GM12878 (cell line): ENCODE measurements at regions not wholly inside any gene's neighbourhood (a gene's known extent, or its start where the extent isn't known, plus 50 kb on each side); places are given as distances from the start of the nearest gene placed in this dataset.

Experiments
- ATAC-seq: fragments of 200-7000 bp; cut with Tn5 transposase; 3 replicates; pipeline ENCODE4 v1.9.1; 2020; ENCODE audit warnings: mild to moderate bottlenecking, moderate library complexity
- BruUV-seq: library from RNA; stranded (reverse); fragments of 400-500 nt; replicated peaks from 2 replicates; lab custom pipeline; 2021; lab: Mats Ljungman, UMichigan
- CTCF ChIA-PET: fragments of 300-600 bp; sonication (Branson Sonifier 250); formaldehyde crosslinking; extraction: SDS; loops from one replicate; lab custom pipeline; 2021; ENCODE audit warnings: inconsistent platforms; lab: Yijun Ruan, JAX
- POLR2A ChIA-PET: fragments of 350-600 bp; formaldehyde crosslinking; extraction: SDS; loops from one replicate; lab custom pipeline; 2021; ENCODE audit warnings: inconsistent platforms; lab: Charles Lee
- RAD21 ChIA-PET: fragments of 300-600 bp; sonication (Branson Sonifier 250); formaldehyde crosslinking; loops from one replicate; lab custom pipeline; 2023; ENCODE audit warnings: antibody characterized with exemption; ENCODE audit not compliant: unreplicated experiment; lab: Charles Lee
- SMC1A ChIA-PET: fragments of 300-600 bp; sonication (Branson Sonifier 250); formaldehyde crosslinking; loops from one replicate; lab custom pipeline; 2023; ENCODE audit not compliant: unreplicated experiment, uncharacterized antibody; lab: Charles Lee
- DNase-seq: peaks from one replicate; pipeline ENCODE4 v3.0.0-alpha.2; 2011; ENCODE audit warnings: low read depth, low spot score
- FAIRE-seq: peaks from 3 replicates; lab custom pipeline; 2011; peaks lifted over from hg19 to GRCh38; lab: Jason Lieb, UNC
- H2AFZ ChIP-seq: 2 replicates; pipeline ENCODE4 v1.6.0; 2011; ENCODE audit warnings: low read depth, low read length, control low read depth; ENCODE audit not compliant: control insufficient read depth
- H3K27ac ChIP-seq: 2 replicates; pipeline ENCODE4 v1.5.1; 2011; ENCODE audit warnings: control low read depth; ENCODE audit not compliant: control insufficient read depth, insufficient read depth
- H3K27me3 ChIP-seq, 2 experiments: replicated peaks in 1 of 2; 2 replicates each; pipeline versions ENCODE4 v1.6.0 to v1.6.1; 2011; ENCODE audit warnings: low read length in 1 of 2; ENCODE audit not compliant: control insufficient read depth in 2 of 2, insufficient read depth in 2 of 2
- H3K36me3 ChIP-seq, 2 experiments: 2 replicates each; pipeline ENCODE4 v1.5.1; 2011; ENCODE audit warnings: low read length in 1 of 2; ENCODE audit not compliant: control insufficient read depth in 2 of 2, insufficient read depth in 2 of 2
- H3K4me1 ChIP-seq: 2 replicates; pipeline ENCODE4 v1.6.1; 2011; ENCODE audit warnings: mild to moderate bottlenecking, low read length, moderate library complexity, mixed read lengths; ENCODE audit not compliant: control insufficient read depth, insufficient read depth
- H3K4me2 ChIP-seq: 2 replicates; pipeline ENCODE4 v1.6.0; 2011; ENCODE audit warnings: control low read depth; ENCODE audit not compliant: control insufficient read depth, insufficient read depth
- H3K4me3 ChIP-seq: fragments of 200-600 bp; sonication (generic); 2 replicates; pipeline ENCODE4 v1.5.1; 2016
- H3K79me2 ChIP-seq: 2 replicates; pipeline ENCODE4 v1.6.0; 2011; ENCODE audit warnings: low read length; ENCODE audit not compliant: control insufficient read depth, insufficient read depth
- H3K9ac ChIP-seq: 2 replicates; pipeline ENCODE4 v1.8.0; 2011; ENCODE audit warnings: low read length, control low read depth, mixed read lengths; ENCODE audit not compliant: control insufficient read depth, insufficient read depth
- H3K9me3 ChIP-seq: replicated peaks from 3 replicates; pipeline ENCODE4 v1.5.1; 2011; ENCODE audit warnings: mild to moderate bottlenecking, low read length; ENCODE audit not compliant: control insufficient read depth, insufficient read depth
- H4K20me1 ChIP-seq: 2 replicates; pipeline ENCODE4 v1.6.0; 2011; ENCODE audit not compliant: control insufficient read depth, insufficient read depth
- ASH2L ChIP-seq: fragments of 300-600, 200-600 bp; sonication (generic); IDR thresholded peaks from 2 replicates; pipeline ENCODE4 v1.6.1; 2017; ENCODE audit warnings: low read depth, mild to moderate bottlenecking, borderline replicate concordance
- BACH1 ChIP-seq: fragments of 450-650 bp; IDR thresholded peaks from 2 replicates; pipeline ENCODE4 v1.6.1; 2017; ENCODE audit warnings: mild to moderate bottlenecking, borderline replicate concordance
- CHD2 ChIP-seq: IDR thresholded peaks from 2 replicates; pipeline ENCODE4 v1.6.1; 2011; ENCODE audit warnings: low read depth, low read length, improper control_type of control experiment, borderline replicate concordance
- E2F8 ChIP-seq: fragments of 450-650 bp; IDR thresholded peaks from 2 replicates; pipeline ENCODE4 v1.6.1; 2018; ENCODE audit warnings: mild to moderate bottlenecking, low read depth, moderate library complexity; ENCODE audit not compliant: partially characterized antibody
- ESRRA ChIP-seq: IDR thresholded peaks from 2 replicates; pipeline ENCODE4 v1.6.1; 2012; ENCODE audit warnings: mild to moderate bottlenecking, low read length, improper control_type of control experiment
- MXI1 ChIP-seq: fragments of 150-350 bp; IDR thresholded peaks from 2 replicates; pipeline ENCODE4 v1.6.1; 2011; ENCODE audit warnings: low read depth, mild to moderate bottlenecking, inconsistent platforms, low read length, improper control_type of control experiment
- POLR2A ChIP-seq: IDR thresholded peaks from 2 replicates; pipeline ENCODE4 v1.6.1; 2011; ENCODE audit warnings: low read depth, mild to moderate bottlenecking, low read length
- POU2F2 ChIP-seq: IDR thresholded peaks from 3 replicates; pipeline ENCODE4 v1.6.1; 2011; ENCODE audit warnings: low read depth, mild to moderate bottlenecking, low read length, borderline replicate concordance
- SMARCA5 ChIP-seq: fragments of 450-650 bp; IDR thresholded peaks from 2 replicates; pipeline ENCODE4 v1.6.1; 2017; ENCODE audit warnings: mild to moderate bottlenecking
- ZNF274 ChIP-seq: IDR thresholded peaks from one replicate; pipeline ENCODE4 v1.8.0; 2011; ENCODE audit not compliant: insufficient read length, insufficient read depth
- WGBS: methylation state at CpG from one replicate; pipeline ENCODE4 v1.1.6; 2016; ENCODE audit warnings: low lambda C conversion rate; ENCODE audit not compliant: insufficient replicate concordance, insufficient coverage; ENCODE audit errors: missing lambda C conversion rate; 5-methylcytosine and 5-hydroxymethylcytosine counted together
- in situ Hi-C: fragments of 300-500 bp; cut with MboI; formaldehyde crosslinking; loops from 9 replicates; pipeline ENCODE4 v1.14.3; 2018; ENCODE audit warnings: mixed read lengths
- intact Hi-C: fragments of 100-400 bp; cut with micrococcal nuclease; formaldehyde crosslinking; loops from one replicate; pipeline ENCODE4 v1.14.2; 2022; ENCODE audit not compliant: unreplicated experiment

GRCh38 chr1:81554534-81554933 is 246.2 kb upstream of the ADGRL2 start:
- FAIRE-seq = no peak
- TF ChIP-seq ZNF274 = no peak
- no peak for TF ChIP-seq ESRRA
- TF ChIP-seq E2F8 = no peak
- no peak for TF ChIP-seq SMARCA5
- no peak for TF ChIP-seq POU2F2
- TF ChIP-seq MXI1 = no peak
- TF ChIP-seq POLR2A = no peak
- TF ChIP-seq BACH1 = no peak
- TF ChIP-seq CHD2 = no peak
- TF ChIP-seq ASH2L = no peak

More at GRCh38 chr1:81554534-81554933, 246.2 kb upstream of the ADGRL2 start:
- H3K36me3 ChIP-seq = no peaks in the 10 kb centered on the region
- H3K4me3 ChIP-seq = no peak overlapping the region
- intact Hi-C loops = loop anchor here (2.0 kb wide), 1 partner anchor 20 kb away; no protein-coding TSS in a partner anchor
- H3K4me2 ChIP-seq = no peak overlapping the region
- no peak overlapping the region for H3K27ac ChIP-seq
- DNase-seq = no peak
- no peak overlapping the region for H2AFZ ChIP-seq
- H3K9ac ChIP-seq = no peak overlapping the region
- 0% methylated on average over 1 of the region's 1 CpG for WGBS
- ChIA-PET POLR2A (interaction anchor here (0.7 to 1.2 kb wide), 3 partner anchors 20 to 43 kb away, joined by 3 to 4 read pairs (median 3); no protein-coding TSS in a partner anchor), SMC1A (interaction anchor here (0.7 to 13.4 kb wide), 11 partner anchors 9 to 204 kb away, joined by 3 to 407 read pairs (median 4); no protein-coding TSS in a partner anchor), RAD21 (interaction anchor here (7.3 to 7.9 kb wide), 2 partner anchors 43 to 205 kb away, joined by 77 to 296 read pairs; no protein-coding TSS in a partner anchor), CTCF (interaction anchor here (1.2 to 8.8 kb wide), 5 partner anchors 8 to 207 kb away, joined by 3 to 340 read pairs (median 4); no protein-coding TSS in a partner anchor)
- no peaks in the 10 kb centered on the region for H4K20me1 ChIP-seq
- ATAC-seq = no peak
- H3K9me3 ChIP-seq = no peaks in the 10 kb centered on the region
- no peaks in the 10 kb centered on the region for H3K27me3 ChIP-seq
- no TSS peak for BruUV-seq
- in situ Hi-C loops = no loop called here
- no peaks in the 10 kb centered on the region for H3K79me2 ChIP-seq
- H3K4me1 ChIP-seq = peaks cover 5% of the 10 kb centered on the region
